IPS-15b (cell line): ENCODE measurements at regions not wholly inside any gene's neighbourhood (a gene's known extent, or its start where the extent isn't known, plus 50 kb on each side); places are given as distances from the start of the nearest gene placed in this dataset.

Source experiments
- H3K27me3 ChIP-seq: one replicate; pipeline ENCODE4 v1.6.1; 2013; ENCODE audit warnings: low read length; ENCODE audit not compliant: control insufficient read depth, insufficient read depth
- H3K36me3 ChIP-seq: one replicate; pipeline ENCODE4 v1.6.1; 2013; ENCODE audit warnings: low read length; ENCODE audit not compliant: control insufficient read depth, insufficient read depth
- H3K4me1 ChIP-seq: one replicate; pipeline ENCODE4 v1.6.1; 2013; ENCODE audit warnings: mild to moderate bottlenecking, low read length; ENCODE audit not compliant: control insufficient read depth, insufficient read depth
- H3K4me3 ChIP-seq: one replicate; pipeline ENCODE4 v1.5.1; 2013; ENCODE audit warnings: low read depth, low read length
- H3K9ac ChIP-seq: one replicate; pipeline ENCODE4 v1.6.1; 2013; ENCODE audit warnings: low read depth, mild to moderate bottlenecking, low read length
- H3K9me3 ChIP-seq: one replicate; pipeline ENCODE4 v1.6.1; 2013; ENCODE audit warnings: mild to moderate bottlenecking, low read length; ENCODE audit not compliant: control insufficient read depth, insufficient read depth

DNA sequence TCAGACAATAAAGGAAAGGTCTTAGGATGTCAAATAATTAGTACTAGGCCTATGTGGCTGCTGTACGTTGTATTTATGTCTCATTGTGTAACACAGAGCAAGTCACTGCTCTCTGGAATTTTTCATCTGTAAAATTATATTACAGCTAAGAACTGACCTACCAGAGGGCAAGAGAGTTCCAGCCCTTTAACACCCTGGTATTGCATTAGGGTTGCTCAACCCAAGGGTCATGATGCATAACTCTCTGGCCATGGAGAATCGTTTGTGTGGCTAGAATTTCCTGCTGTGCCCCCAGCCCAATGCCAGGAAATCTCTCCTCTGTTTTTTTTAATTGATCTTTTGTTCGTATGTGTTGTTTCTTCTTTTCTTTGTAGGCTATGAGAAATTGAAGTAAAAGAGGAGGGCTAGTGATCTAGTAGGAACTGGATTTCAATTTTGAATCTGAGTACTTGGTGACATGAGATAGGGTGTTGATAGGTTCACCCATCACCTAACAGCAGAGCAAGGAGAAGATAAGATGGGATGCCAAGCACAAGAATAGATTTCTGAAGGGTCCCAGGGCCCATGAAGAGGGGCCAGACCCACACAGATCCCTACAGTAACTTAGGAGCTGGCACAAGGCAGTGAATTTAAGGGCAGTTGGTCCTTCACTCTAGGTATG is 571.2 kb upstream of the TNP1 start:
- Histone ChIP-seq H3K27me3 (no peaks in the 10 kb centered on the region), H3K4me3 (no peak overlapping the region), H3K9me3 (no peaks in the 10 kb centered on the region), H3K9ac (no peak overlapping the region), H3K4me1 (peaks cover 6% of the 10 kb centered on the region), H3K36me3 (no peaks in the 10 kb centered on the region)

DNA sequence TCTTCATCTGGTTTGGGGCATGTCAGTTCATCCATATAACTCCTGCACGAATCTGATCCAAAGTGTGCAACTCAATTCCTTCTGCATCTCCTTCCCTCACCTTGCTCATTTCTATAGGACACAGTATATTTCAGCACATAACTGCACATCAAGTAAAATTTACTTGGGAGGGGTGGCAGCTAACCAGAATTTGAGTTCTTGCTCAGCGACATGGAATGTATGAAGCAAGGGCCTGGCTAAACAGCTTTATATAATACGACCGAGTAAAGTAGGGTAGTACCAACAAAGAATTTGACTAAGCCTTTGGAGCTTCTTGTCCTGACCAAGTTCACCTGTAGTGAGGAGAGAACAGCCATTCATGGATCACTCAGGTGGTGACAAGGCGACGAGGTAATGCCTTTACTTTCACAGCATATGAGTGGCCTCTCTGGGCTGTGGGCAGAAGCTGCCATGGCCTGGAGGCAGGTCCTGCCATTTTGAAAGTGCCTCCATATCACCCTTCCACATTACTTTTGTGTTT is 570.2 kb upstream of the TNP1 start:
- Histone ChIP-seq H3K9me3 (no peaks in the 10 kb centered on the region), H3K4me1 (peaks cover 6% of the 10 kb centered on the region), H3K9ac (no peak overlapping the region), H3K36me3 (no peaks in the 10 kb centered on the region), H3K4me3 (no peak overlapping the region), H3K27me3 (no peaks in the 10 kb centered on the region)

DNA sequence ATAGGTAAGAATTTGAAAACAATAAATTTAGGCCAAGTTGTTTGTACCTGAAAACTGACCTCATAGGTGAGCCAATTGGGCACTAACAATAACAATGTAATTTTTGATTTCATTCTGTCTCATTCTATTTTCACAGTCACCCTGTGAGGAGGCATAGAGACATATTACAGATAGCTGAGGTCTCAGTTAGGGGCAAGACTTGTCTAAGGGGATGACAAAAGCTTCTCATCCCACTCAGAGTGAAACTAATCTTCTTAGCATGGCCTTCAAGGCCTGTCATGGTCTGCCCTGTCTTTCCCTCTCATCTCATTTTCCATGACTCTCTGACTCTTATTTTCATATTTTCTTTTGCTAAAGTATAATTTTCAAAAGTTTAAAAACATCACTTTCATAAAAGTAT is 562.0 kb upstream of the TNP1 start:
- H3K4me1 ChIP-seq, result no peaks in the 10 kb centered on the region

DNA sequence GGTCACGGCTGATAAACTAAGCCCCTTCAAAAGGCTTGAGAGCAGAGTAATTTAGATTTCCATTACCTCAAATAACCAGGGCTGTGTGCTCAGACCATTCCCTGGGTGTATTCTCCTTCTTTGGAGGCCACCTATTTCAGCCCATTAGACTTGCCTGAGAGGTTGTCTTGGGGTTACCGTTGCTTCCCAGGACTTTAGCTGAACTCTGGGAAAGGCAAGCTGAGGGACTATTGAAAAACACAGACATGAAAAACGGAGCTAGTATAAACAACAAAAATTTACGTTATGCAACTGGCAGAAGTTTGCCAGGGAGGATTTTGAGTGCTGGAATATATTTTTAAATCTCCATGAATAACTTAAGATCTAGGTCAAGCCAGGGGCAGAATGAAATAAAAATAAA is 561.0 kb upstream of the TNP1 start:
- Histone ChIP-seq H3K9me3 (no peaks in the 10 kb centered on the region), H3K36me3 (no peaks in the 10 kb centered on the region), H3K9ac (no peak overlapping the region), H3K4me3 (no peak overlapping the region), H3K4me1 (no peaks in the 10 kb centered on the region), H3K27me3 (no peaks in the 10 kb centered on the region)

More for the DNA sequence above, 562.0 kb upstream of the TNP1 start:
- Histone ChIP-seq H3K9me3 (no peaks in the 10 kb centered on the region), H3K4me3 (no peak overlapping the region), H3K27me3 (no peaks in the 10 kb centered on the region), H3K36me3 (no peaks in the 10 kb centered on the region), H3K9ac (no peak overlapping the region)

DNA sequence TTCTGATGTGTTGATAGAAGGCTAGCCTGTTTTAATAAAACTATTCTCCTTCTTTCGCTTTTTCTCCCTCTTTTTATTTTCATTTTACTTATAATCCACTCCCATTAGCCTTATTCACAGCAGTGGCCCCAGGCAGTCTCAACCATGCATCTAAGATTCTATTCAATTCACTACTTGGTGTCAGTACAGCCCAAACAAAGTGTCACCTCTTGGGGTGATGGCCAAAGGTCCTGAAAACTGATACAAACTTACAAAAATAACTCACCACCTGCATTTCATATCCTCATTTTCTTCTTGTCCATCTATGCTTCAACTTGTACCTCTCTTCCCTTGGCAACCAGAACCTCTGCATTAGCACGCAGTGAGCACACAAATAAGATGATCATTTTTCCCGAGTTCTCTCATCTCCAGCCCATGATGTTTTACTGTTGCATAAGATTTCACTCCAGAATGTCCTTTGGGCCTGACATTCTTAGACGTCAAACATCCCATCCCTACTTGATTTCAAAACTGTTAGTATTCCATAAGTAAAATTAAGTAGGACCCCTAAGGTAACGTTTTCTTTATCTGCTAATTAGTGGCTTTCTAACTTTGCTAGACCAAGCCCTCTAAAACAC is 559.3 kb upstream of the TNP1 start:
- Histone ChIP-seq H3K9me3 (no peaks in the 10 kb centered on the region), H3K27me3 (no peaks in the 10 kb centered on the region), H3K4me1 (no peaks in the 10 kb centered on the region), H3K36me3 (no peaks in the 10 kb centered on the region), H3K4me3 (no peak overlapping the region), H3K9ac (no peak overlapping the region)

DNA sequence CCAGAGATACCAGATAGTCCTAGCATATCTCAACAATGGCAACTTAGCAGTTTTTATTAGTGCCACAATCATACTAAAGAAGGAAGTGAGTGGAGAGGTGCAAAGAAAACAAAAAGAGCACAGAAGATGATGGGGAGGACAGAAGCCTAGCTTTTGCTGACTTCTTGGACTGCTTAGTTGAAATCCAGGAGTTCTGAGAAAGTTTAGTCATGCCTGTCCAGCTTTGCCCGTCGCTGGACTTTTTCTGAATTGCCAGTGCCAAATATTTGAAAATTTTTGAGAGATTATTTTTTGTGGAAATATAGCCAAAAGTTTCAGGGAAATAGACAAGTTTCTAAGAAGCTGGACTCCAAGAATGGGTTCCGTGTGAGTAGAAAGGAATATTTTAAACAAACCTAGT is 558.7 kb upstream of the TNP1 start:
- no peaks in the 10 kb centered on the region for H3K27me3 ChIP-seq
- no peaks in the 10 kb centered on the region for H3K4me1 ChIP-seq
- no peaks in the 10 kb centered on the region for H3K36me3 ChIP-seq
- no peak overlapping the region for H3K9ac ChIP-seq
- no peak overlapping the region for H3K4me3 ChIP-seq
- H3K9me3 ChIP-seq, result no peaks in the 10 kb centered on the region

DNA sequence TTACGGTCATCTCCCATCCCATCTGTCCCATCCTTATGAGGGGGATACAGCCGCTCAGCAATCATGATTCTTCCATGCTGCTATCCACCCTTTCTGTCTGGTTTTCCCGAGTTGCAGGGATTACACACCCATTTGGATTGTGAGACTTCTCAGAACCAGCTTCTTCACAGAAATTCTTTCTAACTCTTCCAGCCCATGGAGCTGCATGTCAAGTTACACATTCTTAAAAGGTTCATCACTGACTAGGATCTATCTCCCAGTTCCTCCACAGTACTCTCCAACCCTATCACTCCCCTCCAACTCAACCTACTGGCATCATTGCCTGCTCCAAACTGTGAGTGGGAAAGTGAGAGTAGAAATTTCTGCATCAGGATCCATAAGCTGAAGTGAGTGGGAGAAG is 558.2 kb upstream of the TNP1 start:
- Histone ChIP-seq H3K9ac (no peak overlapping the region), H3K4me1 (no peaks in the 10 kb centered on the region), H3K36me3 (no peaks in the 10 kb centered on the region), H3K9me3 (no peaks in the 10 kb centered on the region), H3K4me3 (no peak overlapping the region), H3K27me3 (no peaks in the 10 kb centered on the region)

DNA sequence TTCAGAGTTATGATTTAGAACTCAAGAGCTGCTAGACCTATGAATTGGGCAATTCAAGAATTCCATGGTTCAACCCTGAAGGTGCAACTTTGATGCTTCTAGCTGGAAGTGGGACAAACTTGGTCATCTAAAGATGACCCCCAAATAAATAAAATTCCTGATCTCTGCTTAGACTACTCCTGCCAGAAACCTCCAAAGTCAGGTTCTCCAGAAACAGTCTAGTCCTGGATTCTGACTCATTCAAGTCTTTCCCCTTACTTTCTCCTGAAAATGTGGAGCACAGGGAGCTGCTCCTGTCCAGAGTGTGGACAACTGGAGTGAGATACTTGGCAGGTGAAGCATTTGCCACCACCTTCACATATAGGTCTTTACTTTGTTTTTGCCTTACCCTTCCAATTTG is 557.7 kb upstream of the TNP1 start:
- no peaks in the 10 kb centered on the region for H3K36me3 ChIP-seq
- H3K9ac ChIP-seq, result no peak overlapping the region
- no peaks in the 10 kb centered on the region for H3K9me3 ChIP-seq
- no peaks in the 10 kb centered on the region for H3K4me1 ChIP-seq
- H3K4me3 ChIP-seq, result no peak overlapping the region
- H3K27me3 ChIP-seq, result no peaks in the 10 kb centered on the region

DNA sequence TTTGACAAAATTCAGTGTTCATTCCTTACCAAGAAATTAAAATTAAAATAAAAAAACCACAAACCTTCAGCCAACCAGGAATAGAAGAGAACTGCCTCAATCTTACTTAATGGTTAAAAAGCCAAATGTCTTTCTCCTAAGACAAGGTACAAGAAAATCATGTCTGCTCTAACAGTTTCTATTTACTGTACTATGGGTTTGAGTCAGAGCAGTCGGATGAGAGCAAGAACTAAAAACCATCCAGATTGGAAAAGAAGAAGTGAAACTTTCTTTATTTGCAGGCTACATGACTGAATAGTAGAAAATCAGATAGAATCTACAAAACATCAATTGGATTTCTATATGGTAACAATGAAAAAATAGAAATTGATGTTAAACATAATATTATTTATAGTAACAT is 555.5 kb upstream of the TNP1 start:
- no peaks in the 10 kb centered on the region for H3K4me1 ChIP-seq
- no peaks in the 10 kb centered on the region for H3K36me3 ChIP-seq
- no peak overlapping the region for H3K9ac ChIP-seq
- no peak overlapping the region for H3K4me3 ChIP-seq
- H3K27me3 ChIP-seq, result no peaks in the 10 kb centered on the region
- H3K9me3 ChIP-seq, result no peaks in the 10 kb centered on the region

DNA sequence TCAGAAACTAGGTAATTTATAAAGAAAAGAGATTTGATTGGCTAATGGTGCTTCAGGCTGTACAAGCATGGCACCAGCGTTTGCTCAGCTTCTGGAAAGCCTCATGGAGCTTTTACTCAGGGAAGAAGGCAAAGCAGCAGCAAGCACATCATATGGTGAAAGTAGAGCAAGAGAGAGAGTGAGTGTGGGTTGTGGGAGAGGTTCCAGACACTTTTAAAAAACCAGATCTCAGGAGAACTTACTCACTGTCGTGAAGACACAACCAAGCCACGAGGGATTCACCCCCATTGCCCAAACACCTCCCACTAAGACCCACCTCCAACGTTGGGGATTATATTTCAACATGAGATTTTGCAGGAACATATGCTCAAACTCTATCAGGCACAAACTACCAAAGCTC is 554.6 kb upstream of the TNP1 start:
- no peaks in the 10 kb centered on the region for H3K36me3 ChIP-seq
- H3K9me3 ChIP-seq, result no peaks in the 10 kb centered on the region
- no peaks in the 10 kb centered on the region for H3K4me1 ChIP-seq
- no peak overlapping the region for H3K4me3 ChIP-seq
- H3K27me3 ChIP-seq, result no peaks in the 10 kb centered on the region
- no peak overlapping the region for H3K9ac ChIP-seq

DNA sequence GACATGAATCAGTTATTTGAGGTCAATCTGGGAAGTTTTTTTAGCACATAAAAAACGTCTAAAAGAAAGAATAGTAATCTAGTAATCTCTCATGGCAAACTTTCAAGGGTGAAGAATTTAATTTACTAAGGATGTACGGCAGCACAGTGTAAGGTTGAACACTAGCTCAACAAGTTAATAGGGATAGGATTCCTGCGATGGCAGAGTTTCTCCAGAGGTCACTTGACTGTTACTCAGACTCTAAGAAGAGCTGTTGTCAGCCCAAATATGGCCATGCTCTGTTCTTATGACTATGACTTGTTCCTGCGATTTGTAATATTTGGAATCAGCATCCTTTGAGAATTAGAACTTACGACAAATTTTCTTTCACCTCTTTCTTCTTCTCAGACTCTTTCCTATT is 553.3 kb upstream of the TNP1 start:
- Histone ChIP-seq H3K27me3 (no peaks in the 10 kb centered on the region), H3K9ac (no peak overlapping the region)

DNA sequence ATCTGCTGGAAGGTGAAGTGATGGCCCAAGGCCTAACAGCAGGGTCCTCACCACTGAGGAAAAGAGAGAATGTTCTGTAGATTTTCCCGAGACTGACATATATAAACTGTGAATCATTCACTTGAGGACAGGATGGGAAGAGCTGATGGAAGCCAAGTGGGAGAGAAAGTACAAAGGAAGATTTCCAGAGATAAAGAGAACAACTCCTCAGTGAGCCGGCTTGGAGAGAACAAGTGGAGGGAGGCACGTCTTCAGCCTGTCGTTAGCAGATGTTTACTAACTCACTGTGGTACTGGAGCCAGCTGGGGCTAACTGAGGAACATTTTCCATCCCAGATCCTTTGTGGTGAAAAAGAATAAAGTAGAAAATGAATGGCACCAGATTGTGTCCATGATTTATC is 552.9 kb upstream of the TNP1 start:
- Histone ChIP-seq H3K4me1 (no peaks in the 10 kb centered on the region), H3K9me3 (no peaks in the 10 kb centered on the region), H3K27me3 (no peaks in the 10 kb centered on the region), H3K36me3 (no peaks in the 10 kb centered on the region), H3K9ac (no peak overlapping the region), H3K4me3 (no peak overlapping the region)

More for the DNA sequence above, 553.3 kb upstream of the TNP1 start:
- Histone ChIP-seq H3K4me3 (no peak overlapping the region), H3K9me3 (no peaks in the 10 kb centered on the region), H3K36me3 (no peaks in the 10 kb centered on the region), H3K4me1 (no peaks in the 10 kb centered on the region)
